ENCODE measurements at regions not wholly inside any gene's neighbourhood (a gene's known extent, or its start where the extent isn't known, plus 50 kb on each side); places are given as distances from the start of the nearest gene placed in this dataset.

DNA sequence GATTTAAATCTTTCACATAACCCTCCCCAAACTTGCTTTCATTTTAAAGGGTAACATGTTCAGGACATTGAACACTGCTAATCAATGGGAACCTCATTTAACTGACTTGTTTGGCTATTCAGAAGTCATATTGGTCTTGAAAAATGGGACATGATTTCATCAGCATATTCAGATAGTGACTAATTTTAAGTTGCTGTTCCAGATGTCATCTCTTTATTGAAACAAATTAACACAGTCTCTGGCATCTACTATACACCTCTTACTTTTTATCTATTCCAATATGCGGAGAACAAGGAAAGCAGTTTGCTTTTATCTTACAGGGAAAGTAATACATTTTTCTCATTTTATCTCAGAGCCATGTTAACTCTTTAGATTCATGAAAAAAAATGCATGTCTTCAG is 310.1 kb downstream of the S1PR1 start:
- no peak for DNase-seq (ENCODE audit: low spot score)
- no peak overlapping the region for H3K27ac ChIP-seq
- no peak overlapping the region for H3K4me3 ChIP-seq
- no peaks in the 10 kb centered on the region for H3K9me3 ChIP-seq
- no peaks in the 10 kb centered on the region for H3K27me3 ChIP-seq
- TF ChIP-seq CTCF (IDR thresholded peaks at IDR 0.05): no peak
- no peaks in the 10 kb centered on the region for H3K4me1 ChIP-seq
- H3K36me3 ChIP-seq: no peaks in the 10 kb centered on the region

DNA sequence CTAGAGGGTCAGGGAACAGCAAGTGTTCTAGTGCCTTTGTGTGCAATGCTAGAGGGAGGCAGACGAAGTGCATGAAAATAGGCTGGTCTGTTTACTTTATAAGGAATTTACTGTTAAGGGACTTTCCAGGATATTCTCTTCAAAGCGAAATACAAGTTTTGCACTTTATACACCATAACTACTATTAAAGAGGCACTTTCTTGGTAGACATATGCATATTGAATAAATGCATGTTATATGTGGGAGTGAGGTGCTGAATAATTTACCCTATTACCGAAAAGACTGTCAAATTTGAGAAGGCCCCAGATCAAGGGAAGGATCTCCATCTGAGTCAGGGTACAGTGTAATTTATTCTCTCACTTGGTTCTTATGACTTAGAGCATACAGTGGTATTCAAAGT is 310.5 kb downstream of the S1PR1 start:
- no peak overlapping the region for H3K27ac ChIP-seq
- no peaks in the 10 kb centered on the region for H3K4me1 ChIP-seq
- no peak for DNase-seq (ENCODE audit: low spot score)
- no peak for TF ChIP-seq CTCF (IDR thresholded peaks at IDR 0.05)
- no peaks in the 10 kb centered on the region for H3K9me3 ChIP-seq
- H3K27me3 ChIP-seq: no peaks in the 10 kb centered on the region
- H3K4me3 ChIP-seq: no peak overlapping the region
- H3K36me3 ChIP-seq: no peaks in the 10 kb centered on the region

- no peak for DNase-seq (ENCODE audit: low spot score)
- Histone ChIP-seq H3K27me3 (no peaks in the 10 kb centered on the region), H3K36me3 (no peaks in the 10 kb centered on the region), H3K27ac (no peak overlapping the region), H3K4me3 (no peak overlapping the region), H3K4me1 (no peaks in the 10 kb centered on the region), H3K9me3 (no peaks in the 10 kb centered on the region)
- TF ChIP-seq CTCF (IDR thresholded peaks at IDR 0.05): no peak
Measured at GRCh38 chr1:101548376-101548775, 311.6 kb downstream of the S1PR1 start.

- no peak overlapping the region for H3K4me3 ChIP-seq
- no peak for TF ChIP-seq CTCF (IDR thresholded peaks at IDR 0.05)
- H3K9me3 ChIP-seq: no peaks in the 10 kb centered on the region
- H3K27me3 ChIP-seq: no peaks in the 10 kb centered on the region
- no peak for DNase-seq (ENCODE audit: low spot score)
- H3K27ac ChIP-seq: no peak overlapping the region
- no peaks in the 10 kb centered on the region for H3K4me1 ChIP-seq
- no peaks in the 10 kb centered on the region for H3K36me3 ChIP-seq
Measured at GRCh38 chr1:101550581-101550980, 313.8 kb downstream of the S1PR1 start.

- TF ChIP-seq CTCF (IDR thresholded peaks at IDR 0.05): no peak
- Histone ChIP-seq H3K36me3 (no peaks in the 10 kb centered on the region), H3K27ac (no peak overlapping the region), H3K27me3 (no peaks in the 10 kb centered on the region), H3K4me1 (no peaks in the 10 kb centered on the region), H3K4me3 (no peak overlapping the region), H3K9me3 (peaks cover 0 to 11% of the 10 kb centered on the region in 2 donors)
- DNase-seq (ENCODE audit: low spot score): no peak
Measured at GRCh38 chr1:101566883-101567538, 330.2 kb downstream of the S1PR1 start.

DNA sequence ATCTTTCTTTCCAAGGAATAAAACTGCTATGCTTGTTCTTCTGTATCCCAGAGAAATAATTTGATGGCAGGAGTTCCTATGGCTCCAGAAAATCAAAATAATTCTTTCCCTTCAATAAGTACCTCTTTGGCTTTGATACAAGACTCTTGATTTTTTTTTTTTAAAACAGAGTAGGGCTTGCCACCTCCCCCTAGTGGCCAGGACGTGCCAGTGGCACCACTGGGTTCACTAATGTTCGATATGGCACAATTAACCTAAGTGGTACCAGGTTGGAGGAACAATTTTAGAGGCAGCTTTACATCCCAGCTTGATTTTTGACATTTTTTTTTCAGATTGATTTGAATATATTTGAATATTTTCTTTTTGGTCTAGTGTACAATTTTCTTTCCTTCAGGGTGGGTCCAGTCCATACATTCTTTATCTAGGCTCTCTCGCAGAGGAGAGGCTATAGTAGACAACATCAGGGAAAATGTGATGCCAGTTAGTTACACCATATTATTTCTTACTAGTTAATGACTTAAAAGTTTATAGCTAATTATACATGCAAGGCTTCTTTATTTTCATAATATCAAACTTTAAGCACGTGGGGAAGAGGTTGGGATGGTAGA is 330.9 kb downstream of the S1PR1 start:
- no peaks in the 10 kb centered on the region for H3K4me1 ChIP-seq
- no peaks in the 10 kb centered on the region for H3K27me3 ChIP-seq
- DNase-seq (ENCODE audit: low spot score): no peak
- H3K9me3 ChIP-seq: peaks cover 0 to 11% of the 10 kb centered on the region in 2 donors
- no peak overlapping the region for H3K4me3 ChIP-seq
- peak; percentile 68 to 83 for TF ChIP-seq CTCF (IDR thresholded peaks at IDR 0.05)
- H3K36me3 ChIP-seq: no peaks in the 10 kb centered on the region
- H3K27ac ChIP-seq: no peak overlapping the region
